Renal pelvis (tissue), 1 donor: ENCODE measurements at regions not wholly inside any gene's neighbourhood (a gene's known extent, or its start where the extent isn't known, plus 50 kb on each side); places are given as distances from the start of the nearest gene placed in this dataset.
A peak's percentile ranks its signal among the peaks of the same experiment; 100 is the strongest.

ENCODE experiments used
- DNase-seq: peaks from one replicate; pipeline ENCODE4 v3.0.0-alpha.2; 2013

DNA sequence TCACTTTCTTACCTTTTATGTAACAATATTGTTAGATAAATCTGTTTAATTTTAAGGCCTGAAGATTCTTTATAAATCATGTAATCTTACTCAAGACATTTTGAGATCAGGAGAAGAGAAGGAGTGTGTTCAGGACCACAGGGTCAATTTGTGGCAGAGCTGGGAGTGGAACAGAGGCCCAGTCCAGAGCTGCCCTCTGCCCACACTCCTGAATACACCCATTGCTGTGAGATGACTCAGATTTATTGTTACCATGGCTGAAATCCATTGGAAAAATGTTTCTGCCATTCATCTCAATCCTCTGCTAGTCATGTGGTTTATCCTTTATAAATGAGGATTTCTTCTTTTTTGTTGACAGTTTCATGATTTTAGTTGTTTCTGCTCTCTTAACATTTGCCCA is 100.5 kb upstream of the STXBP6 start:
- no peak for DNase-seq

DNA sequence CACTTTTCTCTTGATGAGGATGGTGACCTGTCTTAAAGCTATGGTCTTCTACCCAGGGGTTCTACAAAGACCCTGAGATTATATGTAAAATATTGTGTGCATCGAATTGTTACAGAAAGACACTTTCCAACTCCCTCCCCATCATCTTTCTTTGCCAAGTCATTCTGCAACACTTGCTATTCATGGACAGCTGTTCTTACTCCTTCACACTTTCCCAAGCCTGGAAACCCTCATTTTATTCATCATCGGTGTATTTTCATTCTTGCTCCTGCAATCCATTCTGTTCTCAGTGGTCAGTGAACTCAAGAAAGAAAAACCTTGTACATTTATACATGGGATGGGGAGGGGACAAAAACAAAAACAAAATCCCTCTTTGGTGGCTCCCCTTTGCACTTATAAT is 90.5 kb upstream of the STXBP6 start:
- DNase-seq: no peak

DNA sequence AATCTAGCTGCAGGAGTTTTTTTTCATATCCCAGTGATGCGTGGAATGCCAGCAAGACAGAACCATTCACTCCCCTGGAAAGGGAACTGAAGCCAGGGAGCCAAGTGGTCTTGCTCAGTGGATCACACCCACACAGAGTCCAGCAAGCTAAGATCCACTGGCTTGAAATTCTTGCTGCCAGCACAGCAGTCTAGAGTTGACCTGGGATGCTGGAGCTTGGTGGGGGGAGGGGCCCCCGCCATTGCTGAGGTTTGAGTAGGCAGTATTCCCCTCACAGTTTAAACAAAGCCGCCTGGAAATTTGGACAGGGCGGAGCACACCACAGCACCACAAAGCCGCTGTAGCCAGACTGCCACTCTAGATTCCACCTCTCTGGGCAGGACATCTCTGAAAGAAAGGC is 86.9 kb upstream of the STXBP6 start:
- DNase-seq: no peak

DNA sequence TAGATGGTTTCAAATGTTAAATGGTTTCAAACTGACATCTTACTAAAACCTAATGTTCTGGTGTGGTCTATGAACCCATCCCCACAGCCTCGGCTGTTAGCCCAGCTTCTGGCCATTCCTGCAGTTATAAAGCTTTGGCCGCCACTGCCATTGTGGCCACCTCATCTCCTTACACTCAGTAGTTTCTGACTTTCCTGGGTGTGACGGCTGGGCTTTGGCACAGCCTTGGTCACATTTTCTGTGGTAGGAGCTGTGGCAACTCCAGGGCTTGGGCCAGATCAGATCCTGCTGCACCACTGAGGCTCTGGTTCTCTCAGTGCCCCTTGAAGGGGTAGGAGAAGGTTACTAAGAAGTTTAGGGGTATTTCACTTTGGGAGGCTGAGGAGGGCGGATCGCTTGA is 84.2 kb upstream of the STXBP6 start:
- no peak for DNase-seq

DNA sequence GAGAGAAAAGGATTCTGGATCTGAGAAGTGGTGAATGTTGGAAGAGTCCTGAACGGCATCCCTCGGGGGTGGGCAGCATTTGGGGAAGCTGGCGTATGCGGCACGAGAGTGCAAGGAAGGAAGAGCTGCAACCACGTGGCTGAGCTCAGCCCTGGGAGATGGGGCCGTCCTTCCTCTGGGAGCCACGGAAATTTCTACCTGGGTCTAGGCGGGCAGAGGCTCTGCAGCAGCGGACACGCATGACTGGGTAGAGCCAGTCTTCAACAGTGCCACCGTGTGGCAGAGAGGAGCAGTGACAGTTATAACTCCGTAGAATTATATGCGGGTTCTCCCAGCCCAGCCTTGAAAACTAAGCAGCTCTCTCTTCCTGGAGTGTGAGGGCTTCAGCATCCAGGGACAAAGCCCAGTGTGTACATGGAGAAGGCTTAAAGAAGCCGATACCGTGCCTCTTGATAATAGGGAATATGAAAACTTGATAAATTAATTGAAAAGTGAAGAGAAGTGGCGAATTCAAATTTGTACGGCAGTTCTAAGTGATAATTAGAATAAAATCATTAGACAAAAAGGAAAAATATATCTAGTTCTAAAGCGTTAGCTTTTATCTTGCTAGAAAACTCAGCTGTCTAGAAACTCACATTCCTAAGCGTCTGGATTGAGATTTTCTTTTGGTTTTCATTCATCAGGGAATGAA is 82.9 kb upstream of the STXBP6 start:
- DNase-seq: peak; percentile 58

DNA sequence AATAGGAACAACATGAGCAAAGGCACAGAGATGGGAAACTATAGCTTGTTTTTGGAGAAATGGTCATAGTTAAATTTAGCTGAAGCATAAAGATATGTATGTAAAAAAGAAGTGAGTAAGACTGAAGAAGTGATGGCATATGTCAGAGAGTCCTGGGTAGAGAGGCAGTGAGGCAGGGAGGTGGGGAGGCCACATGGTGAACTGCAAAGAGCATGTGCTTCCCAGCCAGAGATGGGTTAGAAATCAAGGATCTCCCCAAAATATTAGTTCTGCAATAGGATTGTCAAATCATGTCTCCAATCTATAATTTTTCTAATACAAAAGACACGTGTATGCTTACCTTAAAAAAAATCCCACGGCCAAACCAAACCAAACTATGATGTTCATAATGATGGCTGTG is 82.1 kb upstream of the STXBP6 start:
- no peak for DNase-seq

DNA sequence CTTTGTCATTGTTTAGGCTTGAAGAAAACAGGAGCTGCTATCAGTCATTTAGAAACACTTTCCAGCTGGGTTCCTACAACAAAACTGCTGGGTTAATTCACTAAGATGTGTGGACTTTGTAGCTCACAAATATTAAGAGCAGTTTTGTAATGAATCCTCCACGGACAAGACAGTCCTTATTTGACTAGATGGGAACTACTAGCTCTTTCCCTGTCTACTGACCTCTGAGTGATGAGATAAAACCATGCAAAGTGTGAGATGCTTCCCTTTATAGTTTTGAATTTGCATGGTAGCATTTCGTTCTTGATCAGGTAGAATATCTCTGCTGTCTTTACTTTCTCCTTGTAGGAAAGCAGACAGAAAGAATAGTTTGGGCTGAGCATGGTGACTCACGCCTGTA is 72.9 kb upstream of the STXBP6 start:
- DNase-seq: no peak

DNA sequence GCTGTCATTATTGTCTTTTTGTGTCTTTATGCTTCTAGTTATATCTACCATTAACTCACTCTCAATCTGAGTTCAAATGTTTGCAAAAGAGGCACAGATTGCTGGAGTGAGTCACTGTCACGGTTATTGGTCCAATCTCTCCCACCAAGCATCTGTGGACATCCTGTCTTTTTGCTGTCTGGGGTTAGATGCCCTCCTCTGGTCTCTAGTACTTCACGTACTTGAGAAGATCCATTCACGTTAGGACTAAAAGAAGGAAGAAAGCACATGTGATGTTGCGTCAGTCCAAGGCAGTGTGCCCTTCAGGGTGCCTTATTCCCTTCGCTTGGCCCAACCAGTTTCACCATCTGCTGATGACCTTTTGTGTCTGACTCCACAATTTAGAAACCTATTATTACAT is 72.3 kb upstream of the STXBP6 start:
- no peak for DNase-seq

DNA sequence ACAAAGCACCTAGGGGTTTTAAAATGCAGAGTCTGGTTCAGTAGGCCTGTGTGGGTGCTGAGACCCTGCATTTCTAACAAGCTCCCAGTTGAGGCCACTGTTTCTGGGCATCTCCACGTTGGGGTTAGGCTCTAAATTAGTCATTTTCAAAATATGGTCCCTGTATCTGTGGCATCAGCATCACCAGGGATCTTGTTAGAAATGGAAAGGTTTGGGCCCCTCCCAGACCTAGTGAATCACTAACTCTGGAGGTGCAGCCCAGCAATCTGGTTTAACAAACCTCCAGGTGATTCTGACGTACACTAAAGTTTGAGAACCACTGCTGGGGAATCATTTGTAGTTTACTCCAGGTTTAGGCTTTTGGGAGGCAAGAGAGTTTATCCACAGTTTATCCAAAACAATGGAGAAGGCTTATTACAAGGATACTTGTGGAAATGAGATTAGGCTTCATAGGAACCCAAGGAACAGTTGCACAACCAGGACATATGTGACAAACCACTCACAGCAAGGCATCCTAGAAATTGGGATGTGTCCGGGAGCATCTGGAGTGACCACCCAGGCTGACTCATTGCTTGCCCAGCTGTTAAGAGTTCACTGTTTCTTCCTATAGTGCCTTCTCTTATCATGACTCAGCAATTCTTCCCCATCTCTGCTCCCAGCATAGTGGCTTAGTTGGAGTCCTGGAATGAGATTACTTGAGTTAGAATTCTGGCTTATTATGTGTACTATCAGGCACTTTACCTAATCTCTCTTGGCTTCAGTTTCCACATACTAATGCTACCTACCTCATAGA is 71.6 kb upstream of the STXBP6 start:
- no peak for DNase-seq

DNA sequence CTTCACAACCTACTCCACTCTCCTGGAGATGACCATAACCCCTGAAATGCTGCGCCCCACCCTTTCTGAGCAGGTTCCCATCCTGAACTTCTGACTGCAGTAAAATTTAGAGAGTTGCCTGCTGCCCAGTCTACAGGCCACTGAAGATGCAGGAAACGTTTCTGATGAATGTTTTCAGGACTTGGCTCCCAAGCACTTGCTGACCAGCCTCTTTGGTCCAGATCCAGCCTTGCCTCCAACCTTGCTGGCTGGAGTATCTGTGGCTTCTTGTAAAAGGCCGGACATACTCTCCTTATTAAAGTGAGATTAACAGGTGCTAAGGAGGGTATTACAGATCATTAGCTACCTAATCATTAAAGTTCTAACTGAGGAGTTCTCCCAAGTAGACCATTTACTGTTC is 70.3 kb upstream of the STXBP6 start:
- no peak for DNase-seq

DNA sequence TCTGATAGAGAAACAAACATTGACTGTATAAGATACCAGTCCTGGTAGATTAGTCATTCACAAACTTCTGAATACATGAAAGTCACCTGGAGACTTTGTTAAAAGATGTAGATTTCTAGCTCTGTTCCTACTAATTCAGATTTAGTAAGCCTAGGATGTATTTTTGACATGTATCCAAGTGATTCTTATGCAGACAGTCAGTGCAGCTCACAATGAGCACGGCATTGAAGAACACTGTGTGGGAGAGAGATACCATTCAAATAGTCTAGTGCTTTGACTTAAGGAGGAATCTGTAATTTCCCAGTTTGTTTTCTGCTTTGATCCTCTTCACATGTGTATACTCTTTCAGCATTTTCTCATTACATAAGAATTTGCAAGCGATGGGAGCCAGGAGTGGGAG is 68.7 kb upstream of the STXBP6 start:
- DNase-seq: no peak

DNA sequence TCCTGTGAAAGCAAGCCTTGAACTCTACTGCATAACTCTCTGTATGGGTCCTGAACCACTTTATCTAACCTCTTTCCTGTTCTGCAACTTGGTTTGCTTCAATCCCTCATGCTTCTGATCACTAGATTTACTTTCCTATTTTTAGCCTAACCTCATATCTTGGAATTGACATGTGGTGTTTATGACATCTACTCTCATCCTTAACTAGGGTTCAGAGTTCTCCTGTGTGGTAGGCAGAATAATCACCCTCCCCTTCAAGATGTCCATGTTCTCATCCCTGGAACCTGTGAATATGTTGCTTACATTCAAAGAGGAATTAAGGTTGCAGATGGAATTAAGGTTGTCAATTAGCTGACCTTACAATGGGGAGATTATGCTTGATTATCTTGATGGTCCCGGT is 67.4 kb upstream of the STXBP6 start:
- DNase-seq: no peak

DNA sequence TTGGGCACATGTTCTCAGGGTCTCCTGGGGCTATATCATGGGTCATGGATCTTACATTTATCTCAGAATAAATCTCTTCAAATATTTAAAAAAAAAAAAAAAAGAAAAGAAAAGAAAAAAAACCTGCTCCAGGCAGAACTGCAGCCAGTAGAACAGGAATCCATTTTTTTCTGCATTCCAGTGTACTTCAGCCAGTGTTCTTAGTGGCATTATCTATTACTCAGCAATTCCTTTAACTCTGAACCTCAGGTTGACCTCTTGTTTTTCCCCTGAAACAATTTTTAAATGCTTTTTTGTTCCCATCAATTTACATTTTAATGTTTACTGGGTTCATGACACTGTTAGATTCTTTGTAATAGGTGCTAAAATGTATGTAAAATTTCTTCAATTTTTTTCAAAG is 66.7 kb upstream of the STXBP6 start:
- DNase-seq: no peak

DNA sequence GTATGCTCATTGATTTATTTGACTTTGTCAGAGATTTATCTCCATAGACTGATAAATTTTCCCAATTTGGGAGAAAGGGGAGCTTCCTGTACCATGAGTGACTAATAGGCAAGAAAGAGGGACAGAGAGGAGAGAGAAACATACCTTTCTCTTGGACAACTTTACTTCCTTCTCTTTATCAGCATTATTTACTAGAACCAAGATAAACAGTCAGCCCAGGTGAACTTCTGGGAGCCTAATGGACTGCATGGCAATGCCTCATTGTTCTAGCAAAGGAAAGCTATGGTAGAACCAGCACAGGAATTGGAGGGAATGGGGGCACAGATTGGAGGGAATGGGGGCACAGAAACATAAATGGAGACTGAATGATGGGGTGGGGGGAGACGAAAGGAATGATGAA is 63.4 kb upstream of the STXBP6 start:
- DNase-seq: no peak

DNA sequence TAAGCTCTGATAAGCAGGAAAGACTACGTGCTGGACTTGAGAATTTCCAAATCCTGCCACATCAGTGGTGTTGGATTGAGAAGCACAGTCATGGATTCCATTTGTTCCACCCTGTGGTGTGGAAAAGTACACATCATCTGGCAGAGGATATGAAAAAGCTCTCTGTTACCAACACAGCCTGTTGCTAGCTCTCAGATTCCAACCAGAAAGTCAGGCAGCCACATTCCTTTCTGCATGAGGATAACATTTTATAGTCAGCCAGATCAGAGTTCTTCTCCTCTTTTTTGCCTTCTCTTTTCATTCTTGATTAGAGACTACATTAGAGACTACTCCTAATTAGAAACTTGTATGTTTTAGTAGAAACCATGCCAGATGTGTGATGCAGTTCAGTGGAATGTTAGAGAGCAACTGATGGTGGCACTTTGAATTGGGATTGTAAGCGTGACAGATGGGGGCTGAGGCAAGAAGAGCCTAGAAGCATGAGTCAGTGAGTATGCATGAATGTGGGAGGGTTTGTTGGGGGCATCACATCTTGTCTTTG is 61.2 kb upstream of the STXBP6 start:
- DNase-seq: peak; percentile 70

DNA sequence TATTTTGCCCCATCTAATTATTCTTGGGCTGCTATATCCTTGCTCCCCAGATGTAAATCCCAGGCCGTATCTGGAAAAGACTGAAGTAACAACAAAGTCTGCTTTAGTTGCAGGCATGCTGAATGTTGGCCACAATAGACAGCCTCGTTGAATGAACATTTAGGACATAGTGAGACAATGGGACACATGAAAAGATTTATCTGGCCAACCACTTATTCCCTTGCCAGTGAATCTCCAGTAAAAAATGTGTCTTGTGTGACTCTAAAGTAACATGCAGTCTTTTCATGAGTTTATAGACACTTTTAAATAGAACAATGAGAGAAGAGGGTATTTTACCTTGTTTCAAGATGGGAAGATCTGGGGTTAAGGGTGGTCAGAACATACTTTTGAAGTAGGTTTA is 60.2 kb upstream of the STXBP6 start:
- no peak for DNase-seq

DNA sequence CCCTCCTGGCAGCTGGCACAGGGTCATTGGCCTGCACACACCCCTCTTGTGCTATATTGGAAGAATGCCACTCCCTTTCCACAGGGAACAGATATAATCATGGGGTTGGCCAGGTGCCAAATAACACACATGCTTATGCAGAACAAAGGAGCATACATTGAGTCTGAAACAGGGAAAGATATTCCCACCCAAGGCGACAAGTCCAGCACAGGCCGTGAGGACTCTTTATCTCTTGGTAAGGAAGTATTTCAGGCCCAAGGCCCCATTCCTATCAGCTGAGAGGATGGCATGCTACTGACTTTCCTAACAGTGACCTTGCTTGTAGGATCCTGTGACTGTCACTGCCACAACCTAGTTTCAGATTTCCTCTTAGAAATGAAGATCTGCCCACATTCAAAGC is 59.0 kb upstream of the STXBP6 start:
- no peak for DNase-seq

DNA sequence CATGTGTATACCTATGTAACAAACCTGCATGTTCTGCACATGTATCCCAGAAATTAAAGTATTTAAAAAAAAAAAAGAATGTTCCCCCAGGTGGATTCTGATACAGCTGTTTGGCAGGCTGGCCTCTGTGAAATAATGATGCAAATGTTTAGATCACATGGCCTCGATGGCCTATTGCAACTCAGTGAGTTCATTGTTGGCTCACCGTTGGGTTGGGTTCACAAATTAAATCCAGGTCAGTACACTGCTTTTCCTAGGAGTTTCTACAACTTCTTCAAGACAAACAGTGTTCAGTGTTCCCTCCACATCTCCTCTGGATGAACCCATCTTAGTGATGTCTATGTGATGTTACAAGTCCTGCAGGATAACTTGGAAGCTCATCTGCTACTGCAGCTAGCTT is 58.3 kb upstream of the STXBP6 start:
- DNase-seq: no peak

DNA sequence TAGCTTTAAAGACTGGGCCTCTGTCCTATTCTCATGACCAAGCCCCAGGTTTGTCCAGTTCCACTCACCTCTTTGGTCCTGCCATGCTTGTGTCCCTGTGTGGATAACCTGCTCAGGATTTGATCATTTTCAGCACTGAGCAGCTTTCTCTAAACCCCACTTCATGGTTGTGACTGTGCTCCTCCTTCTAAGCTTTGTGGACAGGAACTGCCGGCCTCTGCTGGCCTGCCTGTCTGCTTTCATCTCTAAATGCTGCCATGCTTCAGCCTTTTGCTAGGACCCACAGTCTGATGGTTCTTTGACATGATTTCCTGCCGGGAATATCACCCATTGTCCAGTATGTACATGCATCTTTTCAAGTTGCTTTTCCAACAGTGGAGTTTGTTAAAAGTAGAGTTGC is 53.9 kb upstream of the STXBP6 start:
- no peak for DNase-seq

DNA sequence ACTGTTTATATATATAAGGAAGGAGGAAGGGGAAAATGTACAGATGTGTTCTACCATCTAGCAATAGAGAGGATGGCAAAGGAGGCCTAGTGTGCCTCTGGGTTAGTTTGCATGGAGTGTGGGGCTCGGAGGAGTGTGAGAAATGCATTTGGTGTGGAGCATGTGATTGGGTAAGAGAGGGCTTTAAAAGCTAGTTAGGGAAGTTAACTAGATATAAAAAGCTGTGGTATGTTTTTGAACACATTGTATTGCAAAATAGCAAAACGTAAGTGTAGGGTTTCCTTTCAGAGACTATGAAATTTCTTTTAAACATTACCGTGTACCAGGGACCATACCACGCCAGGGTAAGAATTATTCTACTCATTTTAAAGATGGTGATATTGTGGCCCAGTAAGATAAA is 53.3 kb upstream of the STXBP6 start:
- DNase-seq: no peak

DNA sequence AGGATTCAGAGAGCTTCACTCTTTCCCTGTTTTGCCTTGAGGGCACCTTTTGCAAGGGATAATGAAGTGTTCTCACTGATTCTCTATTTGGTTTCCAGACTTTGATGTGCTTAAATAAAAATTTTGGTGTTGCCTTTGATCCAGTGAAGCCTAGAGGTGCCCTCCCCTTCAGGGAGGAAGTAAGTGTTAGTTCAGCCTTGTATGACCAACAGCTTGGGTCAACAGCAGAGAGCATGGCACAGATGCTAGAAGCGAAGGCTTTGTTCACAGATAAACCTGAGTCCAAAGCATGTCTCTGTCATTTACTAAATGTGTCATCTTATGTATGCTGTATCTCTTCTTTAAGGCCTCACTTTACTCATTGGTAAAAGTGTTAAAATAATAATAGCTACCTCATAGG is 52.8 kb upstream of the STXBP6 start:
- no peak for DNase-seq

DNA sequence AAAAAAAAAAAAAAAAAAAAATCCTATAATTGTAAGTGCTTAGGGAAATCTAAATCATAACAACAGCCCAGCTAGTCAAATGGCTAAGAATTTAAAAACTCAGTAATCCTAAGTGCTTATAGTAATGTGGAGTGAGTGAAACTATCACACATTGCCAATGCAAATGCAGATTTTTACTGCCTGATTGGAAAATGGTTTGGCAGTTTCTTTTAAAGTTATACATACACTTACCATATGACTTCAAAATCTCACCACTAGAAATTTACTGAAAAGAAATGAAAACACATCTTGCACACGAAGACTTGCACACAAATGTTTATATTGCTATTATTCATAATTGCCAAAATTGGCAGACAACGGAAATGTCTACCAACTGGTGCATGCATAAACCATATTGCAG is 51.3 kb upstream of the STXBP6 start:
- DNase-seq: no peak
